Keratinocyte (primary cell): ENCODE measurements at regions not wholly inside any gene's neighbourhood (a gene's known extent, or its start where the extent isn't known, plus 50 kb on each side); places are given as distances from the start of the nearest gene placed in this dataset.
A peak's percentile ranks its signal among the peaks of the same experiment; 100 is the strongest.

Source experiments
- DNase-seq: peaks from one replicate; pipeline ENCODE4 v3.0.0-alpha.2; 2011; ENCODE audit warnings: low read depth, missing footprints, low spot score
- FAIRE-seq: peaks from 2 replicates; lab custom pipeline; 2011; peaks lifted over from hg19 to GRCh38; lab: Jason Lieb, UNC
- H2AFZ ChIP-seq: 2 replicates; pipeline ENCODE4 v1.6.0; 2012; ENCODE audit warnings: low read length, control low read depth, inconsistent platforms; ENCODE audit not compliant: control insufficient read depth
- H3K27ac ChIP-seq: 2 replicates; pipeline ENCODE4 v1.5.1; 2011; ENCODE audit warnings: low read length; ENCODE audit not compliant: control insufficient read depth, insufficient read depth
- H3K27me3 ChIP-seq: 3 replicates; pipeline ENCODE4 v1.6.0; 2011; ENCODE audit warnings: low read length; ENCODE audit not compliant: control insufficient read depth, insufficient read depth; ENCODE audit errors: extremely low read depth
- H3K36me3 ChIP-seq, 2 experiments: 2 replicates in 1 of 2; 3 replicates in 1 of 2; pipeline ENCODE4 v1.5.1; 2011; ENCODE audit warnings: low read length in 2 of 2, mild to moderate bottlenecking in 1 of 2; ENCODE audit not compliant: control insufficient read depth in 2 of 2, insufficient read depth in 2 of 2; ENCODE audit errors: extremely low read depth in 1 of 2
- H3K4me1 ChIP-seq: 3 replicates; pipeline ENCODE4 v1.5.1; 2011; ENCODE audit warnings: low read length; ENCODE audit not compliant: control insufficient read depth, insufficient read depth; ENCODE audit errors: extremely low read depth
- H3K4me2 ChIP-seq: 3 replicates; pipeline ENCODE4 v1.6.0; 2011; ENCODE audit warnings: low read depth, low read length; ENCODE audit not compliant: control insufficient read depth, insufficient read depth; ENCODE audit errors: extremely low read depth
- H3K4me3 ChIP-seq, 3 experiments: fragments of 200-600 bp in 1 of 3; sonication (generic) in 1 of 3; 2 replicates in 2 of 3; 3 replicates in 1 of 3; pipeline ENCODE4 v1.5.1; 2011 to 2016; ENCODE audit warnings: low read length in 3 of 3, mild to moderate bottlenecking in 3 of 3, control low read depth in 2 of 3, inconsistent platforms in 1 of 3, low read depth in 1 of 3, mixed read lengths in 1 of 3, mixed run types in 1 of 3, moderate library complexity in 1 of 3; ENCODE audit not compliant: control insufficient read depth in 2 of 3, insufficient read depth in 2 of 3; ENCODE audit errors: extremely low read depth in 1 of 3
- H3K79me2 ChIP-seq: 2 replicates; pipeline ENCODE4 v1.6.0; 2012; ENCODE audit warnings: low read length; ENCODE audit not compliant: control insufficient read depth, insufficient read depth
- H3K9ac ChIP-seq: 3 replicates; pipeline ENCODE4 v1.6.0; 2011; ENCODE audit warnings: low read length; ENCODE audit not compliant: control insufficient read depth, insufficient read depth; ENCODE audit errors: extremely low read depth
- H3K9me1 ChIP-seq: 3 replicates; pipeline ENCODE4 v1.6.0; 2011; ENCODE audit warnings: low read length; ENCODE audit not compliant: control insufficient read depth, insufficient read depth; ENCODE audit errors: extremely low read depth
- H3K9me3 ChIP-seq: 2 replicates; pipeline ENCODE4 v1.5.1; 2012; ENCODE audit warnings: low read depth, low read length; ENCODE audit not compliant: control insufficient read depth
- H4K20me1 ChIP-seq: 3 replicates; pipeline ENCODE4 v1.6.0; 2011; ENCODE audit warnings: low read length; ENCODE audit not compliant: control insufficient read depth, insufficient read depth; ENCODE audit errors: extremely low read depth
- EZH2 ChIP-seq: IDR thresholded peaks from one replicate; pipeline ENCODE4 v1.6.1; 2012; ENCODE audit warnings: inconsistent platforms, mild to moderate bottlenecking, low read length, moderate library complexity
- dilution Hi-C: fragments of 300-500 bp; cut with MboI; formaldehyde crosslinking; loops from one replicate; pipeline ENCODE4 v1.7.0; 2020; ENCODE audit warnings: low sequenced_read_pairs; ENCODE audit not compliant: extremely low pct_ligation_motif_present
- TF ChIP-seq, protein P1 (sequence below), 3 experiments: IDR thresholded peaks in 1 of 3; conservative IDR thresholded peaks in 1 of 3; optimal IDR thresholded peaks in 1 of 3; 2 replicates in 2 of 3; 3 replicates in 1 of 3; pipeline versions ENCODE3 to v1.5.1; 2011; ENCODE audit warnings: low read length in 3 of 3, mild to moderate bottlenecking in 3 of 3, moderate library complexity in 2 of 3, control low read depth in 1 of 3, inconsistent platforms in 1 of 3; ENCODE audit not compliant: insufficient read depth in 2 of 3; ENCODE audit errors: extremely low read depth in 1 of 3

DNA sequence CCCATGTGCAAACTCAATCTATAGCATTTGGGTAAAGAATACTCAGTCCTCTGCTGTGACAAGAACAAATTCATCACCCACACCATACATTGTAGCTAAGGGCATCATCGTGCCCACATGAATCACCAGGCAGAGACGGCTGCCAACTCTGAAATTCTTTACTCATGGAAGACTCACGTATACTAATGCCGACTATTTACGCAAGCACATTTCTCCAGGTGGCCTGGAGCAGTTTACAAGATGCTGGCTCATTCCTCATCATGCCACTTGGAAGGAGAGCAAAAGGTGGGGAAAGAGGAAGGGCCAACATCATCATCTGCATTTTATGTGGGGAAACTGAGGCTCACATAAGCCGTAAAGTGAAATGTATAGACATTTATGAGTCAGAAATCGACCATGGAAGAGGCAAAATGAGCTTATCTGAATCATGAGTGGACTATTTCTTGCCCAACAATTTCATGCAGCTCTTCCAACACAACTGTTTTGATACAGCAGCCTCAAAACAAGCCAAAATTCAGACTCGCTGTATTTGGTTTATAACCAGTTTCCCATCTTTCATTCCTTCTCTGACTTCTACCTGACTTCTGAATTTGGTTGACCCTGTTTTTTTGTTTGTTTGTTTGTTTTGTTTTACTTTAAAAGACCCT is 213.9 kb upstream of the SERP2 start:
- dilution Hi-C loops = no loop called here
- Histone ChIP-seq H2AFZ (no peak overlapping the region), H3K27ac (peak overlapping the region; percentile 82), H3K4me3 (peak overlapping the region in 1 of 3 experiments; percentile 9), H3K36me3 (no peaks in the 10 kb centered on the region), H3K79me2 (no peaks in the 10 kb centered on the region), H4K20me1 (no peaks in the 10 kb centered on the region), H3K9ac (peak overlapping the region; percentile 38), H3K4me1 (peaks cover 35% of the 10 kb centered on the region), H3K27me3 (no peaks in the 10 kb centered on the region), H3K4me2 (peak overlapping the region; percentile 61), H3K9me1 (no peaks in the 10 kb centered on the region), H3K9me3 (no peaks in the 10 kb centered on the region)
- DNase-seq = peak; percentile 89
- TF ChIP-seq, protein P1, sequence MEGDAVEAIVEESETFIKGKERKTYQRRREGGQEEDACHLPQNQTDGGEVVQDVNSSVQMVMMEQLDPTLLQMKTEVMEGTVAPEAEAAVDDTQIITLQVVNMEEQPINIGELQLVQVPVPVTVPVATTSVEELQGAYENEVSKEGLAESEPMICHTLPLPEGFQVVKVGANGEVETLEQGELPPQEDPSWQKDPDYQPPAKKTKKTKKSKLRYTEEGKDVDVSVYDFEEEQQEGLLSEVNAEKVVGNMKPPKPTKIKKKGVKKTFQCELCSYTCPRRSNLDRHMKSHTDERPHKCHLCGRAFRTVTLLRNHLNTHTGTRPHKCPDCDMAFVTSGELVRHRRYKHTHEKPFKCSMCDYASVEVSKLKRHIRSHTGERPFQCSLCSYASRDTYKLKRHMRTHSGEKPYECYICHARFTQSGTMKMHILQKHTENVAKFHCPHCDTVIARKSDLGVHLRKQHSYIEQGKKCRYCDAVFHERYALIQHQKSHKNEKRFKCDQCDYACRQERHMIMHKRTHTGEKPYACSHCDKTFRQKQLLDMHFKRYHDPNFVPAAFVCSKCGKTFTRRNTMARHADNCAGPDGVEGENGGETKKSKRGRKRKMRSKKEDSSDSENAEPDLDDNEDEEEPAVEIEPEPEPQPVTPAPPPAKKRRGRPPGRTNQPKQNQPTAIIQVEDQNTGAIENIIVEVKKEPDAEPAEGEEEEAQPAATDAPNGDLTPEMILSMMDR (optimal IDR thresholded peaks at IDR 0.05 in 1 of 3, IDR thresholded peaks at IDR 0.05 in 1 of 3, conservative IDR thresholded peaks at IDR 0.05 in 1 of 3; ENCODE audit: extremely low read depth in 1 of 3, insufficient read depth in 2 of 3, low read length in 3 of 3) = no peak
- no peak for TF ChIP-seq EZH2
- FAIRE-seq = peak; percentile 98

DNA sequence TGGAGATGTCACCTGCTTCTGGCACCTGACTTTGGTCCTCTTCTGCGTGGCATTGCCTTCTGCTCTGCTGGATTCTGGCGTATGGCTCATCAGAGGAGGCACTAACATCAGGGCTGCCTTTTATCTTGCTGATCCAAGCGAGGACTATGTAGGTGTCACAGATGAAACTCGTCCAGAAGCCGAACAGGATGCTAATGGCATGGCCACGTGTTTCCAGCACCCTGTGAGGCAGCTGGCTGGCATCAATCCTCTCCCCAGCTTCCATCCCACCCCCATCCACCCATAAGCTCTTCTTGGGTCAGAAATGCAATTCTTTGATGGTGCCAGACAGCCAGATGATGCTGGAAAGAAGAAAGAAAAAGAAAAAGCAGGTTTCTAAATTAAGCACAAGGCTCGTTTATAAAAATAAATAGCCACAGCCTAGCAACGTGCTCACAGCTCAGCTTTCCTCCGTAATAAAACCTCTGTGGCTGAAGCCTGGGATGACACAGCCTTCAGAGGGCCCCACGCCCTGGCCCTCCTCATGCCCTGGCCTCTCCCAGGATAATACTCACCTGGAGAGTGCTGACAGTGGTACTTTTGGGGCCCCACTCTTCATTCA is 212.9 kb upstream of the SERP2 start:
- peak overlapping the region; percentile 82 for H3K27ac ChIP-seq
- DNase-seq (no peak), FAIRE-seq (peak; percentile 57)
- H3K36me3 ChIP-seq = no peaks in the 10 kb centered on the region
- H3K4me2 ChIP-seq = no peak overlapping the region
- H3K4me3 ChIP-seq = no peak overlapping the region
- TF ChIP-seq, protein P1 (optimal IDR thresholded peaks at IDR 0.05 in 1 of 3, IDR thresholded peaks at IDR 0.05 in 1 of 3, conservative IDR thresholded peaks at IDR 0.05 in 1 of 3; ENCODE audit: extremely low read depth in 1 of 3, insufficient read depth in 2 of 3, low read length in 3 of 3) = no peak
- TF ChIP-seq EZH2 = no peak
- H2AFZ ChIP-seq = no peak overlapping the region
- H3K9ac ChIP-seq = peak overlapping the region; percentile 26
- no peaks in the 10 kb centered on the region for H3K9me3 ChIP-seq
- H4K20me1 ChIP-seq = no peaks in the 10 kb centered on the region
- peaks cover 35% of the 10 kb centered on the region for H3K4me1 ChIP-seq
- H3K27me3 ChIP-seq = no peaks in the 10 kb centered on the region
- H3K9me1 ChIP-seq = no peaks in the 10 kb centered on the region
- dilution Hi-C loops = no loop called here
- no peaks in the 10 kb centered on the region for H3K79me2 ChIP-seq
